ENCODE measurements at regions not wholly inside any gene's neighbourhood (a gene's known extent, or its start where the extent isn't known, plus 50 kb on each side); places are given as distances from the start of the nearest gene placed in this dataset.
"Not testable (repeated sequence)": the region's sequence is repeated elsewhere in the genome, so short reads cannot be mapped to it uniquely, and the experiment has no call there.

- no peak for DNase-seq
Observed at GRCh38 chr7:24057243-24057642, 226.7 kb upstream of the NPY start.

GRCh38 chr7:24058953-24059352, 225.0 kb upstream of the NPY start:
- no peak for DNase-seq

GRCh38 chr7:24059775-24060174, 224.2 kb upstream of the NPY start:
- DNase-seq, result no peak

GRCh38 chr7:24063721-24064120, 220.3 kb upstream of the NPY start:
- DNase-seq, result no peak

- no peak for DNase-seq
Observed at GRCh38 chr7:24069751-24070150, 214.2 kb upstream of the NPY start.

DNA sequence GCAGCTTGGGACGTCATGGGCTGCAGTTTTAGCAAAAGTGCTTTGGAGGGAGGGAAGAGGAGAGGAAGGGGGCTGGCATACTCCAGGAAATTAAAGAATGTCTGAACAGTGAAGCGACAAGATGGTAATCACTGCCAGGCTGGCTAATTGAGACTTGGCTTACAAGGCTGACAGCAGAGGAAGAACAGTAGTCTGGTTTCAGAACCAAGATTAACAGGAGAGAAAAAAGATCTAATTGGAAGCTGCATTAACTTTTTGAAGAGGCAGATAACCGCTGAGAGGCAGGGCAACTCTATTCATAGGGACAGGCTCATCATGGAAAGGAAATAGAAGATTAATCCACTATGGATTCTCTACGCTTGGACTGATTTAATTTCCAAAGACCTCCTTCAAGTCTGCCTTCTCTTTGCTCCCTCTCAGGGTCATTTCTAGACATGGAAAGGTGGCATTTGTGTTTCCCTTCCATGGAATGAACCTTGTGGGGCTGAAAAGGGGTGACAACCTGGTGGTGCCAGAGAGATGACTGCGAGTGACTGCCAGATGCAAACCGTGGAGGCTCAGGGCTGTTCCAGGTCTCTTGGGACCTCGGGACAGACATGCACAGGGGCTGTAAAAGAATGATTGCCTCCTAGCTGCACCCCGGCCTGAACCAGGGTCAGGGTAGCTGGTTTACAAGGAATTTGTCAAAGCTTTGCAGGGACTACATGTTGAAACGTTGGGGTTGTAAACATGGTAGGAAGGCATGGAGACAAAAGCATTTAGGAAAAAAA, 210.2 kb upstream of the NPY start:
- DNase-seq, result no peak

DNA sequence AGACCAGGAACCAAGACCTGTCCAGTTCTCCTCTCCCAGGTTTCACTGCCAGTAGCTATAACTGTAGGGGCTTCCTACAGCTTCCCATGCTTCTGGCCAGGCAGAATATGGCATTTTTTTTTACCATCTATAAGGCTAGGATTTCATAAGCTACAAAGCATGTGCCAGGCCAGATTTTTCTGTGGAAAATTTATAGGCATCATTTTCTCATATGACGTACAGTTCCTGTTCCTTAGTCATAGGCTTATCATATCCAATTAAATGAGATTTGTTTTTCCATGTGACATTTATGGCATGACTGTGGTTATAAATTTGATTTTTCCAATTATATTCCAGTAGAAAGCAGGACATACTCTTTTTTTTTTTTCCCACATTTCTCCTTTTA, 208.6 kb upstream of the NPY start:
- no peak for DNase-seq

DNA sequence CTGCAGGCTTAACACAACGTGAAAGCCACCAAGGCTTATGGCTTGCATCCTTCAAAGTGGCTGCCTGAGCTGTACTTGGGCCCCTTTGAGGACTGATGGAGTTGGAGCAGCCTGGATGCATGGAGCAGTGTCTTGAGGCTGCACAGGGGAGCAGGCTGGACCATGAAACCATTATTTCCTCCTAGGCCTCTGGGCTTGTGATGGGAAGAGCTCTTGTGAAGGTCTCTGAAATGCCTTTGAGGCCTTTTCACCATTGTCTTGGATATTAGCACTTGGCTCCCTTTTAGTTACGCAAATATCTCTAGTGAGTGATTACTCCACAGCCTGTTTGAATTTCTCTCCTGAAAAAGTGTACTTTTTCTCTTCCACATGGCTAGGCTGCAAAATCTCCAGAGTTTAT, 201.2 kb upstream of the NPY start:
- DNase-seq, result no peak

- no peak for DNase-seq
Observed at GRCh38 chr7:24102988-24103387, 181.0 kb upstream of the NPY start.

- no peak for DNase-seq
Observed at GRCh38 chr7:24108906-24109376, 175.0 kb upstream of the NPY start.

- DNase-seq, result no peak
Observed at GRCh38 chr7:24110056-24110455, 173.9 kb upstream of the NPY start.

DNA sequence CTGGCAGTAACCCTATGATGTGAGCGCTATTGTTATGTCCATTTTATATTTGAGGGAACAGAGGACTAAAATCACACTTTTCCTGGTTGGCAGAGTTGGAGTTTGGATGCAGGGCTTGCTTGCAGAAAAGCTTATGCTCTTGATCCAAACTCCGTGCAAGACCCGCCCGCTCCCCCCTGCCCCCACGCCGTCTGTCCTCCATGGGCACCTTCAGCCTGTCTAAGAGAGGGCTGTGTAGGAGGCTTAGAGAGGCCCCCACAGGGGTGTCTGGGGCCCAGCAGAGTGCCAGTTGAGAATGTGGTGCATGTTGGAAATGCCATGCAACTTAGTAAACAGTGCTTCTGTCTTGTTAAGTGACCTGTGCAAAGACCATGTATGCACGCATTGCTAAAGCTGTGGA, 170.5 kb upstream of the NPY start:
- no peak for DNase-seq

- DNase-seq, result no peak
Observed at GRCh38 chr7:24115661-24116060, 168.3 kb upstream of the NPY start.

GRCh38 chr7:24117903-24118499, 166.0 kb upstream of the NPY start:
- DNase-seq, result not testable (repeated sequence)

GRCh38 chr7:24119852-24120251, 164.1 kb upstream of the NPY start:
- DNase-seq, result no peak

DNA sequence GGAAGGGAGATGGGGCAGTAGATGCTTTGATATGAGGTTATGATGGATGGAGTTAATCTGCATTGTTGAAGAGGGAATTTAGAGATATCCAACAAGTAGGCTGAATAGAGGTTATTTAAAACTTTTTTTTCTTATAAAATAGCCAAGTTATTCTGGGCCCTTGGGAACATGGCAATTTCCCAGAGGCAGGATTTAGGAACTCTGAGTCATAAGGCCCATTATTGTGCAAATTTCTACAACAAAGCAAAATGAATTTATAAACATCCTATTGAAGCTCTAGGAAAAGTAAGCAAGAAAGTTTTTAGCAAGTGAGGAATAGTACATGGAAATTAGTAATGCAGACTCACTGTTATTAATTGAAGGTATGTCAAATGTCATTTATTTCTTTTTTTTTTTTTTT, 160.9 kb upstream of the NPY start:
- DNase-seq, result no peak

DNA sequence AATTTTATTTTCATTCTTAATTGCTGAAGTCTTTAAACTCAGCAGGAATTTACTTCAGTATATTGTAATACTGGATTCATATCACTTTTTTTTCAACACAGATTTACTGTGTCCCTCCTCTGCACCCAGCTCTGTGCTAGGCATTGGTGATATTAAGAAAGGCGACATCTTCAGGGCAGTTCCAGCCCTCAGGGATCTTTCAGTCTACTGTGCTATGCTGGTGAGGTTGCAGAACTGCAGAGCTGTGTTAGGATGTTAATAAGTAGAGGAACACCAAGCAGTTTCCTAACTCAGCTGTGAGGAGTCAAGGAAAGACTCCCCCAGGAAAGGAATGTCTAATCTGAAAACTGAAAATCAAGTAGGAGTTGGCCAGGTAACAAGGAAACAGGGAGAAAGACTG, 158.2 kb upstream of the NPY start:
- no peak for DNase-seq

GRCh38 chr7:24127930-24128329, 156.1 kb upstream of the NPY start:
- no peak for DNase-seq

- DNase-seq, result no peak
Observed at GRCh38 chr7:24129597-24129996, 154.4 kb upstream of the NPY start.

- no peak for DNase-seq
Observed at GRCh38 chr7:24130631-24131030, 153.4 kb upstream of the NPY start.

DNA sequence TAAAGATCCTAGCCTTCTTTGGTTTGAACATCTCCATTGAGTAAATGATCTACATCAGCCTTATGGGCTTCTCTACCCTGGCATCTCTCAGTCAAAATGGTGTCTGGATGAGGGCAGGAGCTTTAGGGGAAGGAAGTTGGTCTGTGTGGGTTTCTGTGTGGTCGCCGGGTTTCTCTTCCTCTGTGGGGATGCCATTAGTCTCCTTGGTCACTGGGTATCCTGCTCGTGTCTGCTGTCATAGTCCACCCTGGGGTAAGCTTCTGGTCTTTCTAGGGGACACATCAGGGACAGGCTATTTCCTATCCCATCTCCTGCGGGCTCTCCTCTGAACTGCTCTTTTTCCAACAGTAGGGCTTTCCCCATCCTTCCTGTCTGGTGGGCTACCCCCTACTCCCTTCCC, 150.3 kb upstream of the NPY start:
- DNase-seq, result no peak

DNA sequence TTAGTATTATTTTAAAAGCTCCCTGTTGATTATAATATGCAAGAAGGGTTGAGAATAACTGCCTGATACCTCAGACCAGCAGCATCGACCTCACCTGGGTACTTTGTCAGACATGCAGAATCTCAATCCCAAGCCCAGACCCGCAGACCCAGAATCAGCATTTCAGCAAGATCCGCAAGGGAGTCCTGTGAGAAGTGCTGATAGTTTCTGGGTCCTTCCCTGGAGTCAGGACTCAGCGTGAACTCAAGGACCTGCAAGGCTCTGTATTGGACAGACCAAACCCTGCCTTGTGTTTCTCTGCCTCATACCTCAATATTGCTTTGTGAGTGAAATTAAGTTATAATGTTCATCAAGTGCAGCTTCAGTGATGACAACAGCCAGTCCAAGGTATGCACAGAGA, 149.5 kb upstream of the NPY start:
- DNase-seq, result no peak

DNA sequence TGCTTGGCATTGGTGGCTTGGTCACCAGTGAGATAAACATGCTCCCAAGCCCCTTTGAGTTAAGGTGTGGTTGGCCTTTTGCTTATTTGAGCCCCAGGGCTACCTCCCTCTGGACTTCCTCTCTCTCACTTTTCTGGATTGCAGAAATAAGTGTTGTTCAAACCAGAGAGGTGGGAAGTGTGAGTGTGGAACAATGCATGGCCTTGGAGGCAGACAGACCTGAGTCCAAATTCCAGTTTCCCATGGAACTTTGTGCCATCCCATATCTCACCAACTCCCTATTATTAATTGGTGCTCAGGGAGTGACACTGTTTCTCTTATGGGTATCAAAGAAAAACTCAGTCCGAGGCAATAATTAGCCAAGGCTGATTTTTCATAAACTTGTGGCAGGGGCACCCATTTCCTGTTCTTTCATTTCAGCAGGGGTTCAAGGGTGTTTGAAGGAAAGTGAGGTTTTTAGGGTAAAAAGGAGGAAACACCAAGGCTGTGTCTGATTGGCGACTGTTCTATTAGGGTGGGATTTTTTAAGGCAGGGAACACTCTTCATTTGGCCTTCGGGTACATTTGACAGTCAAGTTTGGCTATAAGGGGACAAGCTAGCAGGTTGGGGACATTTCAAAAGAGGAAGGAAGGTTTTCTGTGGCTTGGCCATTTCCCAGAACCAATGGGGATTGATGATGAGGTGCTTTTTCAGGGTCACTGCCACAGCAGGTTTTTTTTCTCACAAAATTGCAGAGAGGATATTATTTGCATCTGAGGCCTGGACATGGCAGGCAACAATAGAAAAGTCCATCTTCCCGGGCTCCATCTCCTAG, 148.8 kb upstream of the NPY start:
- DNase-seq, result no peak

GRCh38 chr7:24137338-24137737, 146.7 kb upstream of the NPY start:
- DNase-seq, result no peak
